Peyer's patch (tissue), 4 donors: ENCODE measurements at regions not wholly inside any gene's neighbourhood (a gene's known extent, or its start where the extent isn't known, plus 50 kb on each side); places are given as distances from the start of the nearest gene placed in this dataset.
A peak's percentile ranks its signal among the peaks of the same experiment; 100 is the strongest.

Experiments used
- POLR2A ChIP-seq, 2 donors: fragments of 450-650 bp; IDR thresholded peaks; one replicate each; pipeline ENCODE4 v1.5.1; 2017; ENCODE audit warnings: antibody characterized with exemption in 2 of 2, mild to moderate bottlenecking in 2 of 2, moderate library complexity in 2 of 2
- TF ChIP-seq, protein P1 (sequence below), 6 experiments: fragments of 450-650 bp in 4 of 6; fragments of 200-600 bp in 2 of 6; sonication (generic) in 1 of 6; IDR thresholded peaks; one replicate each; pipeline ENCODE4 v1.5.1; 2017 to 2019; ENCODE audit warnings: antibody characterized with exemption in 6 of 6, mild to moderate bottlenecking in 3 of 6, moderate library complexity in 1 of 6

- TF ChIP-seq, protein P1, sequence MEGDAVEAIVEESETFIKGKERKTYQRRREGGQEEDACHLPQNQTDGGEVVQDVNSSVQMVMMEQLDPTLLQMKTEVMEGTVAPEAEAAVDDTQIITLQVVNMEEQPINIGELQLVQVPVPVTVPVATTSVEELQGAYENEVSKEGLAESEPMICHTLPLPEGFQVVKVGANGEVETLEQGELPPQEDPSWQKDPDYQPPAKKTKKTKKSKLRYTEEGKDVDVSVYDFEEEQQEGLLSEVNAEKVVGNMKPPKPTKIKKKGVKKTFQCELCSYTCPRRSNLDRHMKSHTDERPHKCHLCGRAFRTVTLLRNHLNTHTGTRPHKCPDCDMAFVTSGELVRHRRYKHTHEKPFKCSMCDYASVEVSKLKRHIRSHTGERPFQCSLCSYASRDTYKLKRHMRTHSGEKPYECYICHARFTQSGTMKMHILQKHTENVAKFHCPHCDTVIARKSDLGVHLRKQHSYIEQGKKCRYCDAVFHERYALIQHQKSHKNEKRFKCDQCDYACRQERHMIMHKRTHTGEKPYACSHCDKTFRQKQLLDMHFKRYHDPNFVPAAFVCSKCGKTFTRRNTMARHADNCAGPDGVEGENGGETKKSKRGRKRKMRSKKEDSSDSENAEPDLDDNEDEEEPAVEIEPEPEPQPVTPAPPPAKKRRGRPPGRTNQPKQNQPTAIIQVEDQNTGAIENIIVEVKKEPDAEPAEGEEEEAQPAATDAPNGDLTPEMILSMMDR (IDR thresholded peaks at IDR 0.05) = peak in 2 of 6 experiments; percentile 15 to 18
- TF ChIP-seq POLR2A (IDR thresholded peaks at IDR 0.05) = no peak
Measured at GRCh38 chr4:56731857-56732256, 50.8 kb upstream of the HOPX start.
